H1 (cell line): ENCODE measurements at regions not wholly inside any gene's neighbourhood (a gene's known extent, or its start where the extent isn't known, plus 50 kb on each side); places are given as distances from the start of the nearest gene placed in this dataset.

Experiments
- CTCF ChIA-PET: fragments of 300-600 bp; sonication (Branson Sonifier 250); formaldehyde crosslinking; loops from one replicate; lab custom pipeline; 2021; ENCODE audit not compliant: partially characterized antibody; lab: Charles Lee
- POLR2A ChIA-PET: fragments of 300-600 bp; sonication (Branson Sonifier 250); formaldehyde crosslinking; loops from one replicate; lab custom pipeline; 2021; ENCODE audit warnings: inconsistent platforms; ENCODE audit not compliant: partially characterized antibody; lab: Charles Lee
- DNase-seq, 2 experiments: peaks; one replicate each; pipeline versions ENCODE4 v3.0.0 to v3.0.0-alpha.2; 2010 to 2022; ENCODE audit warnings: low spot score in 2 of 2, low read depth in 1 of 2, mixed read lengths in 1 of 2
- FAIRE-seq: peaks from 2 replicates; lab custom pipeline; 2011; peaks lifted over from hg19 to GRCh38; lab: Jason Lieb, UNC
- H2AFZ ChIP-seq: 2 replicates; pipeline ENCODE4 v1.8.1; 2012; ENCODE audit warnings: low read length, inconsistent platforms
- H2AK5ac ChIP-seq: 2 replicates; pipeline ENCODE4 v1.6.1; 2013; ENCODE audit warnings: low read depth, low read length
- H2BK120ac ChIP-seq: replicated peaks from 2 replicates; pipeline ENCODE3; 2013; ENCODE audit warnings: low read depth, low read length, inconsistent platforms
- H2BK12ac ChIP-seq: 2 replicates; pipeline ENCODE4 v1.6.1; 2013; ENCODE audit warnings: low read depth, low read length
- H2BK15ac ChIP-seq: 2 replicates; pipeline ENCODE4 v1.6.1; 2013; ENCODE audit warnings: low read length
- H2BK20ac ChIP-seq: 2 replicates; pipeline ENCODE4 v1.6.1; 2013; ENCODE audit warnings: low read length
- H2BK5ac ChIP-seq: 2 replicates; pipeline ENCODE4 v1.6.1; 2013; ENCODE audit warnings: low read depth, low read length
- H3K14ac ChIP-seq: 2 replicates; pipeline ENCODE4 v1.6.1; 2013; ENCODE audit warnings: inconsistent platforms; ENCODE audit not compliant: insufficient read length
- H3K18ac ChIP-seq: 2 replicates; pipeline ENCODE4 v1.6.1; 2013; ENCODE audit warnings: low read length; ENCODE audit errors: extremely low read depth
- H3K23ac ChIP-seq: 2 replicates; pipeline ENCODE4 v1.6.1; 2013; ENCODE audit warnings: inconsistent platforms; ENCODE audit not compliant: insufficient read length
- H3K23me2 ChIP-seq: 2 replicates; pipeline ENCODE4 v1.6.1; 2013; ENCODE audit warnings: low read depth, low read length
- H3K27ac ChIP-seq: 2 replicates; pipeline ENCODE4 v1.6.1; 2011; ENCODE audit warnings: low read depth, low read length, inconsistent platforms
- H3K27me3 ChIP-seq, 4 experiments: replicated peaks in 1 of 4; 1 replicate in 1 of 4; 2 replicates in 3 of 4; pipeline versions ENCODE4 v1.6.1 to v1.8.1; 2011 to 2013; ENCODE audit warnings: low read length in 3 of 4, mild to moderate bottlenecking in 3 of 4, inconsistent platforms in 2 of 4, mixed read lengths in 2 of 4, moderate library complexity in 1 of 4; ENCODE audit not compliant: control insufficient read depth in 3 of 4, insufficient read depth in 3 of 4; ENCODE audit errors: extremely low read depth in 1 of 4
- H3K36me3 ChIP-seq, 4 experiments: 2 replicates each; pipeline versions ENCODE4 v1.6.1 to v1.8.1; 2011 to 2013; ENCODE audit warnings: mild to moderate bottlenecking in 4 of 4, low read length in 3 of 4, moderate library complexity in 2 of 4, control low read depth in 1 of 4, inconsistent platforms in 1 of 4; ENCODE audit not compliant: insufficient read depth in 4 of 4, control insufficient read depth in 2 of 4
- H3K4ac ChIP-seq: replicated peaks from 2 replicates; pipeline ENCODE3; 2013; ENCODE audit warnings: low read length, low read depth, mixed read lengths, inconsistent platforms; ENCODE audit not compliant: insufficient read length
- H3K4me1 ChIP-seq, 4 experiments: replicated peaks in 1 of 4; 1 replicate in 1 of 4; 2 replicates in 3 of 4; pipeline versions ENCODE4 v1.6.1 to v1.8.1; 2011 to 2013; ENCODE audit warnings: low read length in 3 of 4, inconsistent platforms in 2 of 4, mixed read lengths in 1 of 4; ENCODE audit not compliant: insufficient read depth in 4 of 4, control insufficient read depth in 3 of 4
- H3K4me2 ChIP-seq, 2 experiments: 2 replicates each; pipeline versions ENCODE4 v1.6.1 to v1.8.1; 2011 to 2013; ENCODE audit warnings: low read depth in 2 of 2, low read length in 2 of 2, control low read depth in 1 of 2, inconsistent platforms in 1 of 2, mild to moderate bottlenecking in 1 of 2; ENCODE audit not compliant: insufficient read depth in 1 of 2
- H3K4me3 ChIP-seq, 4 experiments: fragments of 200-600, 300-600 bp in 1 of 4; sonication (generic), shearing (Covaris generic), sonication (Bioruptor Twin) in 1 of 4; 2 replicates each; pipeline versions ENCODE4 v1.5.1 to v1.8.1; 2011 to 2016; ENCODE audit warnings: low read length in 4 of 4, low read depth in 3 of 4, control low read depth in 2 of 4, inconsistent platforms in 2 of 4, mild to moderate bottlenecking in 2 of 4, mixed read lengths in 1 of 4, moderate library complexity in 1 of 4; ENCODE audit not compliant: insufficient read depth in 2 of 4; ENCODE audit errors: extremely low read depth in 1 of 4
- H3K56ac ChIP-seq: replicated peaks from 2 replicates; pipeline ENCODE3; 2013; ENCODE audit warnings: low read depth, mild to moderate bottlenecking, mixed read lengths, low read length, inconsistent platforms; ENCODE audit not compliant: insufficient read length
- H3K79me1 ChIP-seq: 2 replicates; pipeline ENCODE4 v1.6.1; 2013; ENCODE audit warnings: low read depth, low read length, control low read depth
- H3K79me2 ChIP-seq, 2 experiments: 2 replicates each; pipeline versions ENCODE4 v1.6.1 to v1.8.1; 2012 to 2013; ENCODE audit warnings: low read length in 2 of 2, mild to moderate bottlenecking in 2 of 2, inconsistent platforms in 1 of 2; ENCODE audit not compliant: insufficient read depth in 2 of 2, control insufficient read depth in 1 of 2
- H3K9ac ChIP-seq, 4 experiments: replicated peaks in 1 of 4; 1 replicate in 1 of 4; 2 replicates in 3 of 4; pipeline versions ENCODE4 v1.6.1 to v1.8.1; 2011 to 2013; ENCODE audit warnings: low read depth in 3 of 4, low read length in 3 of 4, control low read depth in 2 of 4, mild to moderate bottlenecking in 2 of 4, moderate library complexity in 2 of 4, inconsistent platforms in 1 of 4; ENCODE audit errors: extremely low read depth in 1 of 4
- H3K9me3 ChIP-seq, 2 experiments: 2 replicates each; pipeline versions ENCODE4 v1.6.1 to v1.8.1; 2012 to 2013; ENCODE audit warnings: mild to moderate bottlenecking in 2 of 2, moderate library complexity in 2 of 2, control low read depth in 1 of 2, inconsistent platforms in 1 of 2, low read depth in 1 of 2, low read length in 1 of 2, mixed read lengths in 1 of 2; ENCODE audit not compliant: insufficient read depth in 2 of 2
- H4K20me1 ChIP-seq, 2 experiments: replicated peaks in 1 of 2; 2 replicates each; pipeline versions ENCODE3 to v1.8.1; 2011 to 2013; ENCODE audit warnings: inconsistent platforms in 2 of 2, low read length in 2 of 2, mild to moderate bottlenecking in 1 of 2; ENCODE audit not compliant: insufficient read depth in 2 of 2, control insufficient read depth in 1 of 2
- H4K5ac ChIP-seq: 2 replicates; pipeline ENCODE4 v1.6.1; 2013; ENCODE audit warnings: low read length, low read depth, mixed read lengths, inconsistent platforms; ENCODE audit not compliant: insufficient read length
- H4K8ac ChIP-seq: 2 replicates; pipeline ENCODE4 v1.8.0; 2013; ENCODE audit warnings: mild to moderate bottlenecking, moderate library complexity, low read length, inconsistent platforms; ENCODE audit not compliant: insufficient read depth; ENCODE audit errors: extremely low read depth
- H4K91ac ChIP-seq: replicated peaks from 2 replicates; pipeline ENCODE3; 2013; ENCODE audit warnings: low read length, mixed read lengths, inconsistent platforms; ENCODE audit not compliant: insufficient read length
- RXRA ChIP-seq: IDR thresholded peaks from 2 replicates; pipeline ENCODE4 v1.6.1; 2011; ENCODE audit warnings: low read depth, mild to moderate bottlenecking, low read length, moderate library complexity; ENCODE audit not compliant: insufficient read depth
- SP2 ChIP-seq: IDR thresholded peaks from 2 replicates; pipeline ENCODE4 v1.6.1; 2012; ENCODE audit warnings: mild to moderate bottlenecking, low read length, inconsistent platforms
- TCF12 ChIP-seq: IDR thresholded peaks from 2 replicates; pipeline ENCODE4 v1.6.1; 2011; ENCODE audit warnings: low read depth, mild to moderate bottlenecking, low read length
- YY1 ChIP-seq: IDR thresholded peaks from 2 replicates; pipeline ENCODE4 v1.6.1; 2011; ENCODE audit warnings: low read depth, mild to moderate bottlenecking, low read length
- WGBS, 2 experiments: shearing (Covaris generic) in 1 of 2; methylation state at CpG; one replicate each; pipeline versions ENCODE4 v1.1.6 to v1.1.7; 2013 to 2015; ENCODE audit warnings: low lambda C conversion rate in 2 of 2, mixed read lengths in 2 of 2, inconsistent platforms in 1 of 2, low coverage in 1 of 2, missing lambda C conversion rate in 1 of 2; ENCODE audit not compliant: insufficient replicate concordance in 2 of 2, insufficient coverage in 1 of 2, insufficient read length in 1 of 2; ENCODE audit errors: extremely low coverage in 1 of 2, missing lambda C conversion rate in 1 of 2; 5-methylcytosine and 5-hydroxymethylcytosine counted together
- TF ChIP-seq, protein P1 (sequence below): IDR thresholded peaks from 2 replicates; pipeline ENCODE4 v1.6.1; 2012; ENCODE audit warnings: inconsistent platforms

DNA sequence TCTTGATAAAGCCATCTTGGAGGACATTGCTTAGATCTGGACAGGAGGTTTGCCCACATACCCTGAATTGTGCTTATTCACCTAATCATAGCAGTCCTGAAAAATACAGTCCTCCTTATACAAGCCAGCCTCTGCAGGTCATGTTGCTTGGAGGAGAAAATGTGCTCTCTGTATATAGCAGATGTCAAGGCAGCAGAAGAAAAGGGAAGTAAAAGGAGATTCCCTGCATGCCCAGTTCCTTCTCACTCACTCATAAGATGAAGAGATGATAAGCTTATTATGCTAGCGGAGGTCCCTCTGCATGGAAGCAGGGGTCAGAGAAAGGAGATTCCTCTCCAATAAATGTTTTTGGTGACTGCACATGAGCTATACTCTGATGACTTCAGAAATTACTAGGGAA lies 458.8 kb upstream of the ZMIZ1 start:
- 77% methylated on average over 1 of the region's 1 CpG; no CpG with 5 or more reads in 1 of the 2 experiments for WGBS, 2 experiments
- Histone ChIP-seq H2BK12ac (no peak overlapping the region), H3K79me1 (no peaks in the 10 kb centered on the region), H3K27me3 (no peaks in the 10 kb centered on the region), H2AK5ac (no peak overlapping the region), H3K9ac (no peak overlapping the region), H3K14ac (no peak overlapping the region), H3K23ac (no peak overlapping the region), H3K4me3 (no peak overlapping the region), H4K8ac (no peak overlapping the region), H3K23me2 (no peaks in the 10 kb centered on the region), H2BK20ac (no peak overlapping the region), H2AFZ (no peak overlapping the region), H3K79me2 (no peaks in the 10 kb centered on the region), H4K20me1 (no peaks in the 10 kb centered on the region), H3K4me1 (no peaks in the 10 kb centered on the region), H3K4ac (no peak overlapping the region), H2BK5ac (no peak overlapping the region), H3K4me2 (no peak overlapping the region), H2BK120ac (no peak overlapping the region), H4K91ac (no peak overlapping the region), H3K9me3 (peaks cover 0 to 2% of the 10 kb centered on the region in 2 experiments; a peak in 1 of 4 replicates), H3K56ac (no peak overlapping the region), H3K27ac (no peak overlapping the region), H2BK15ac (no peak overlapping the region), H3K36me3 (no peaks in the 10 kb centered on the region), H3K18ac (no peak overlapping the region), H4K5ac (no peak overlapping the region)
- TF ChIP-seq SP2: no peak
- TF ChIP-seq YY1: no peak
- TF ChIP-seq TCF12: no peak
- TF ChIP-seq RXRA: no peak
- TF ChIP-seq, protein P1, sequence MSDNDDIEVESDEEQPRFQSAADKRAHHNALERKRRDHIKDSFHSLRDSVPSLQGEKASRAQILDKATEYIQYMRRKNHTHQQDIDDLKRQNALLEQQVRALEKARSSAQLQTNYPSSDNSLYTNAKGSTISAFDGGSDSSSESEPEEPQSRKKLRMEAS: no peak
- FAIRE-seq (no peak), DNase-seq (no peak)
- ChIA-PET CTCF (no interaction called here), POLR2A (no interaction called here)
